Hepatocyte (in vitro differentiated cells): ENCODE measurements at regions not wholly inside any gene's neighbourhood (a gene's known extent, or its start where the extent isn't known, plus 50 kb on each side); places are given as distances from the start of the nearest gene placed in this dataset.

Source experiments
- EZH2 ChIP-seq: fragments of 200-600 bp; sonication (generic); IDR thresholded peaks from 2 replicates; pipeline ENCODE4 v1.6.1; 2016; ENCODE audit warnings: antibody characterized with exemption, mild to moderate bottlenecking, borderline replicate concordance
- EZH2phosphoT487 ChIP-seq: fragments of 200-600 bp; sonication (generic); IDR thresholded peaks from one replicate; pipeline ENCODE4 v1.6.1; 2018; ENCODE audit warnings: antibody characterized with exemption, mild to moderate bottlenecking, low read depth, moderate library complexity; ENCODE audit not compliant: unreplicated experiment, severe bottlenecking
- TF ChIP-seq, protein P1 (sequence below): fragments of 200-600 bp; sonication (generic); IDR thresholded peaks from 2 replicates; pipeline ENCODE4 v1.5.1; 2016; ENCODE audit warnings: antibody characterized with exemption, mild to moderate bottlenecking; ENCODE audit not compliant: poor library complexity

DNA sequence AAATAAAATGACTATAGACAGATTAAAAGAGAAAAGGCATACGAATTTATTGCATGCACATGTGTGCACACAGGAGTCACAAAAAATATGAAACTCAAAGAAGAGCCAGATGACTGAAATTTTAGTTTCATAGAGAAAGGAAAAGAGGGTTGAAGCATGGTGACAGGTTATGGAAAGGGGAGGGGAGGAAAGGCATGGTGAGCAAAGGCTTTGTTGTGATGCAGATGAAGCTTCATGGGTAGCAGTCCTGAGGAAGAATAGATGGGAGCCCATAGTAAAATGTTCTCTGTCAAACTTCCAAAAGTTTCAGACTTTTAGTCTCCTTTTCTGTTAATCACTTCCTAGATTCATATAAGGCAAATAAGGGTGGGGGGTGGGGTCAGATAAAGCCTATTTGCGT is 612.7 kb upstream of the ATP2B1 start:
- TF ChIP-seq, protein P1, sequence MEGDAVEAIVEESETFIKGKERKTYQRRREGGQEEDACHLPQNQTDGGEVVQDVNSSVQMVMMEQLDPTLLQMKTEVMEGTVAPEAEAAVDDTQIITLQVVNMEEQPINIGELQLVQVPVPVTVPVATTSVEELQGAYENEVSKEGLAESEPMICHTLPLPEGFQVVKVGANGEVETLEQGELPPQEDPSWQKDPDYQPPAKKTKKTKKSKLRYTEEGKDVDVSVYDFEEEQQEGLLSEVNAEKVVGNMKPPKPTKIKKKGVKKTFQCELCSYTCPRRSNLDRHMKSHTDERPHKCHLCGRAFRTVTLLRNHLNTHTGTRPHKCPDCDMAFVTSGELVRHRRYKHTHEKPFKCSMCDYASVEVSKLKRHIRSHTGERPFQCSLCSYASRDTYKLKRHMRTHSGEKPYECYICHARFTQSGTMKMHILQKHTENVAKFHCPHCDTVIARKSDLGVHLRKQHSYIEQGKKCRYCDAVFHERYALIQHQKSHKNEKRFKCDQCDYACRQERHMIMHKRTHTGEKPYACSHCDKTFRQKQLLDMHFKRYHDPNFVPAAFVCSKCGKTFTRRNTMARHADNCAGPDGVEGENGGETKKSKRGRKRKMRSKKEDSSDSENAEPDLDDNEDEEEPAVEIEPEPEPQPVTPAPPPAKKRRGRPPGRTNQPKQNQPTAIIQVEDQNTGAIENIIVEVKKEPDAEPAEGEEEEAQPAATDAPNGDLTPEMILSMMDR = no peak
- no peak for TF ChIP-seq EZH2
- TF ChIP-seq EZH2phosphoT487 = no peak
